Midbrain (tissue), 1 donor: ENCODE measurements at regions not wholly inside any gene's neighbourhood (a gene's known extent, or its start where the extent isn't known, plus 50 kb on each side); places are given as distances from the start of the nearest gene placed in this dataset.

Source experiments
- DNase-seq: peaks from one replicate; lab custom pipeline; 2025; lab: John Stamatoyannopoulos, UW

DNA sequence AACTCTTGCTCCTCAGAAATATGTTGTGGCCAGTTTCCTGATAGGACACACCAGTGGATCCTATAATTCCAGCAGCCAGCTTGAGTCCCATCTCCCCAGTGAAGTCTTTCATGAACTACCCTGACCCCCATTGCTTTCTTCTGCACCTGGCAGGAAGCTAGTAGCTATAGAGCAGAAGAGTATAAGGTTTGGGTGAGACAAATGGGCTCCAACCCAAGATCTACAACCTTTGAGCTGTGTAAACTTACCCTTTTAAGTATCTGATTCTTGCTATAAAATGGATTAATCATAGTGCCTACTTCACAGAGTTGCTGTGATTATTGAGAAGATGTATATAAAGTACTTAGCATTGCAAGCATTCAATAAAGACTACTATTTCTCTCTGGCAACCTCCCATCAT is 396.9 kb upstream of the CADM1 start:
- DNase-seq, result no peak

DNA sequence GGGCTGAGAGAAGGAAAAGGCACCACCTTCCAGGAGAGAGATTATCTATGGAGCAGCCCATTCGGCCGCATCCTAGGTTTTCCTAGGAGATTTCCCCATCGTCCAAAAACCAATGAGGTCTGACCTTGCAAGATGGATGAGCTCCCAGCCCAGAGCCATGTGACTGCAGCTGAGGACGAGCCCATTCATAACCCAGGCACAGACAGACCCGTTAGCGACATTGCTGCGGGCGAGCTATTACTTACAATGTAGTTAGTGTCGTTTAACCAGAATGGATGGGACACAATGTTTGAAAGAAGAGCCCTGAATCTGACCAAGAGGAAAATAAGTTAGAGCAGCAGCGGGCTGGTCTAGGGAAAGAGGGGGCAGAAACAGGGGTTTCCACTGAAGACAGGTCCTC is 395.9 kb upstream of the CADM1 start:
- no peak for DNase-seq

DNA sequence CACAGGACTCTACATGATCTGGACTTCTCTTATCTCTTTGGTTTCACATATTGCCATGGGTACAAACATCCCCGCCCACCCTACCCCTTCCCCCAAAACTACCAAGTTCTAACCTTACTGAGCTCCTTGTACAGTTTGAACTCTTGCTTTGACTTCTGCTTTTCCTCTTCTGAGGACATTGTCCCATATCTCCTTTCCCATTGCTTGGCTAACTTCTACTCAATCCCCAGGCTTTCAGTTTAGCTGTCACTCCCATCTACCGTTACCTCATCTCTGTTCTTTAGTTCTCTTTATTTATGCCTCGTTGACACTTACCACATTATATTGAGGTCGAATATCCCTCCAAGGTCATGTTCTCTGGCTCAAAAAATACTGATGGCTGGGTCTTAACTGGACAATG is 393.5 kb upstream of the CADM1 start:
- DNase-seq, result no peak

DNA sequence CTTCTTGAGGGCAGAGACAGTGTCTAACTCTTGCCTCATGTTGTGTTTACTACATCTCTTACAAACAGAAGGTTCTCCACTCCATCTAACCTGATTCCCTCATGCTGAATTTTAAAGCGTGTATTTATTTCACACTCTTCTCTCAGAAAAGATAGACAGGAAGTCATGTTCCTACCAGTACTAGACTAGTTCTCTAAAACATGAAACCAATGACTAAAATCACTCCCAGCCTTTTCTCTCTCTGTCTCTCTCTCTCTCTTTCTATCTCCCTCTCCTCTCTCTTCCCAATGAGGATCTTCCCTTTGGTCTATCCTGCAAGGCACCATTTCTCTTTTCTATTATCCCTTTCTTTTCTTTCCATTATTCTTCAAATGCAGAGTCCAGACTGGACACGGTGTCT is 391.9 kb upstream of the CADM1 start:
- DNase-seq, result no peak

DNA sequence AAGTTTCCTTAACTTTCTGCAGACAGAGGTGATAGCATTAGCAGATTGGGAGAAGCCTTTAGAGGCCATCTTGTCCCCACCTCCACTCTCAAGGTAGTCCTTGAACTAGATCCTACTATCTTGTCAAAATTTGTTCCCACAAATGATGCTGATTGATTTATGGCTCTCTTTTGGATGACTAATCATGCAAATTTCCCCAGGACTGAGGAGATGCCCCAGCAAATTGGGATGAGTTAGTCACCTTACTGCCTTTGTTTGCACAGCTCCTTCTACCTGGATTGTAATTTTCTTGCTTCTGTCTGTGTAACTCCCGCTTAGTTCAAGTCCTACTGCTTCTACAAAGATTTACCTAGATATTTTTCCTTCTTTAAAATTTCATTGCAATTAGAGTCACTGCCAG is 391.4 kb upstream of the CADM1 start:
- no peak for DNase-seq

DNA sequence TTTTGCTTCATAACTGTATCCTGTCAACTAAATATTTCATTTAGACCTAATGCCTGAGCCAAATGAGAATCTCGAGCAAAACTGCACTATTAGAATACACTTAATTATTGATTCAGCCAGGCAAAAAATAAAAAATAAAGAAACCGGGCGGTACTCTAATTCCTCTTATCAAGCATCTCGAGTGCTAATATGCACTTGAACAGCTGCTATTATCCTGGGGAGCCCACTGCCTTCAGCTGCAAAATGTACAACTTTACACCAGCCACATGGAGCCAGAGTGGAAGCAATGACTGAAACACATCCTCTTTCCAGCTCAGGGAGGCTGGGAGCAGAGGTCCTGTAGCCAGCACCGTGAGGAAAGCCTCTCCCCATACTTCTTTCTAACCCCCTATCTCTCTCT is 390.0 kb upstream of the CADM1 start:
- DNase-seq, result no peak

DNA sequence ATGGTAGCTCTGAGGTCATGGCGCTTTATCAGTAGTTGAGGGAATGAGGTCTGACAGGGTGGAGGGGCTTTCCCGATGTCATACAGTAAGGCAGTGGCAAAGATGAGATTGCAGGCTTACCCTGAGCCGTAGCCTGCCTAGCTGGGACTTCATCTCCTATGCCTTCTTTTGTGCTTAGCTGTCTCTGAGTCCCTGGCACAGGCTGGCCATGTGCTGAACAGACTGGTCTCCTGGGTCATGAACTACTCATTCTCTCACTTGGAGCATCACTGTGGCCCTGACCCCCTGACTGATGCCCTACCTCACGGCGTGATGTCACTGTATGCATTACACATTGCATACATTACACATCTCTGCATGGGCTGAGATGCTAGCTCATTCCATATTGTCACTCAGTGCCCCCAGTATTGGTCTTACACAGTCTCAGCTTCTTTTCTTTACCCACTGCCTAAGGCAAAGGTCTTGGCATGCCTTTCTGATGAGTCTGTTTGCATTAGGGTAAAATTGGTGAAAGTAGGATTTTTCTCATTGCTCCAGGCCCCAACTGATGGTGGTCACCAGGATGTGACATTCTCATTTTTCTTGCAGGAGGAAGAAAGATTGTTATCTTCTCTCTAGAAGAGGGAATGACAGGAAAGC is 389.4 kb upstream of the CADM1 start:
- DNase-seq, result no peak

DNA sequence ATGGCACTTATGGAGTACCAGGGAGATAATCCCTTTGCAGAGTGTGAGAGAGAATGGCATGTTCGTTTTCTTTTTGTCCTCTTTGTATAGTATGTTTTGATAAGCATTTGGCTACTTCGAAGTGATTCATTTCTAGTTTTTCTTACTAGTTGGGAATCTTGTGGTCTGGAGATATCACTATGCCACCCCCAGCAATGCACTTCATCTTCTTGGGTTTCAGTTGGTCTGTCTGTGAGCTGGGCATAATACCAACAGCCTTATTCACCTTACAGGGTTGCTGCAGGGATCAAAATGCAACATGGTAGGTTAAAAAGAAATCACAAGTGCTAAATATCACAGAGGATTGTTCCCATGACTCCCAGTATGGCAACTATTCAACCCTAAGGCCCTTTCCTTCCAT is 387.8 kb upstream of the CADM1 start:
- no peak for DNase-seq

DNA sequence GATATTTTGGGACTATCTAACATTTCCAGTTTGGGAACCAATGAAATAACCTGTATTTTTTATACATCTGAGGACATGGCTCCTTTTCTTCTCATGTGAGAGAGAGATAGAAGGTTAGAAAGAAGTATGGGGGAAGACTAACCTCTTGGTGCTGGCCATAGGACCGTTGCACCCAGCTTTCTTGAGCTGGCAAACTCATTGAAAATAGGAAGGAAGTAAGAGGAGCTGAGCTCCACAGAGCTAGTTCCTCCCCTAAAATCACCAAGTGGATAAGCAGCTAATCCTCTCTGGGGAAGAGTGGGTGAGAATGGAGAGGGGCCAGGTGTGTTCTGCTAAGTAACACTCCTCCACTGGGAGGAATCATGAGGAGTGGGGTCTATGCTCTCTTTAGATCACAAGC is 387.4 kb upstream of the CADM1 start:
- DNase-seq, result no peak

DNA sequence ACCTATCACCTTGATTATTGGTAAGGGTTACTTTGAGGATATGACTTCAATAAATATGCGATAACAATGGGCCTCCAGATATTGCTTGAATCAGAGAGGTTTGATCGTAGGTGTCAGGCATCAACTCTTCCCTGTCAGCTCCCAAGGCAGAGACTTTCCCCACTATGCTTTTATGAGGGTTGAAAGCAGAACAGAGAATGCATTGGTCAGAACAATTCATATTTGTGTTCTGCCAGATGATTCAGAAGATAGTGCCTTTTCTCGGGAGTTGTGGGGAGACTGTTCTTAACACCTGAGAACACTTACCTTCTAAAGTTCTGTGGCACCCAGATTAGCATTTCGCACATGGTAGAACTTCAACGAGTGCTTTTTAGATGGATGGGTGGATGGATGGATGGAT is 386.3 kb upstream of the CADM1 start:
- DNase-seq, result no peak

DNA sequence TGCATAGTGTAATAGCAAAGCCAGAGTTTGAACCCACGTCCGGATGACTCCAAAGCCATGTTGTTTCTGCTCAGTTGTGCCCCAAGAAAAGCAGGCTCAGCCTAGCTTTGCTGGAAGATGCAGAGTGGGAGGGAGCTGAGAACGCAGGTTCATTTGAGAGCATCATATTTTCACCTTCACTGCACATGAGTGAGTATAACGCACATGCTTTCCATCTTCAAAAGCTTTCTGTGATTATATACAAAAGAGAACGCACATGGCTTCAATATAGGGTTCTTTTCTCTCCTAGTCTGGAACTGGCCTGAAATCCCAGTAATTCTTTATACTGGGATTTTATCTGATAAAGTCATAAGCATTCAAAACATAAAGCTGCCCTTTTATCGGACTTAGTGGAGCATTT is 385.5 kb upstream of the CADM1 start:
- DNase-seq, result no peak

DNA sequence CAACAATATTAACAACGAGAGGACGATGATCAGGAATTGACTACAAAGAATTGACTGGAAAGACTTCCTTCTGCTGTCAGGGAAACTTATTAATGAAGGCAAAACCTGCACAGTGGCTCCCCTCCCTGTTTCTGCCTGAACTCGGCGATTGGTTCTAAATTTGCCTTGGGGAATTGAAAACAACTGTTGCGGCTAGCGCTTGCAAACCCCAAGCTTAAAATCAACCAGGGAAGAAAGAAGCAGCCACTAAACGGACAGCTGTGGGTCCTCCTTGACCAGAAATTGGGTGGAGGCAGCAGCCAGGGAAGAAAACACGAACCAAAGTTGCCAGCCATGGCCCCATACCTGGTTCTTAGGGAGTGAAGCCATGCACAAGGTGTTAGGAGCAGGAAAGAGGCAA is 383.5 kb upstream of the CADM1 start:
- no peak for DNase-seq

DNA sequence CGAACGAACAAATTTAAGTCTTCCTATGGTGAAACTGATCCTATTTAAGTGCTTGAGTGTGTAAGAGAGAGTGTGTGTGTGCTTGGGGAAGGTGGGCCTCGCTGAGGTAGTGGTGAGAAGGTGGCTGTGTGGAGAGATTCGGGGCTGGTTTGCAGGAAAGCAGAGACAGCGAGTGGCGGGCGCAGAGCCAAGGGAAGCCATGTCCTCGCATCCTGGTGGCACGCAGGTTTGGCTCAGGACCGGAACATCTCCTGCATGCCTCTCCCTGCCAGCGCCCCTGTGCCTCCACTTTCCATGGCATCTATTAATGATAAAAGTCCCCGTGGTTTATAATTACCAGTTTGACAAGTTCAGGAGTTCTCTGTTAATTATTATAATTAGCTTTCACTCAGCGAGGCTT is 383.1 kb upstream of the CADM1 start:
- no peak for DNase-seq

DNA sequence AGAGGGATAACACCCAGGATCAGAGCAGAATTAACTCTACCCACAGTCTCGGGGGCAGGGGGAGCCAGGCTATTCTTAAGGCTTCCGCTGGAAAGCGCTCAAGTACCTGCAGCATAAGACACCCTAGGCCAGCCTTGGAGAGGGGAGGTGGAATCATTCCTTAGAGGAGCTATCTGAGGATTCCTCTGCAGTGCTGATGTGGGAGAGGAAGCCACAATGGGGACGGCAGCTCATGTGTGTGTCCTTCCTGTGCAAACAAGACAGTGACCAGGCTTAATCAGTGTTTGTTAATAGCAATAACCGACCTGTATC is 382.2 kb upstream of the CADM1 start:
- no peak for DNase-seq

DNA sequence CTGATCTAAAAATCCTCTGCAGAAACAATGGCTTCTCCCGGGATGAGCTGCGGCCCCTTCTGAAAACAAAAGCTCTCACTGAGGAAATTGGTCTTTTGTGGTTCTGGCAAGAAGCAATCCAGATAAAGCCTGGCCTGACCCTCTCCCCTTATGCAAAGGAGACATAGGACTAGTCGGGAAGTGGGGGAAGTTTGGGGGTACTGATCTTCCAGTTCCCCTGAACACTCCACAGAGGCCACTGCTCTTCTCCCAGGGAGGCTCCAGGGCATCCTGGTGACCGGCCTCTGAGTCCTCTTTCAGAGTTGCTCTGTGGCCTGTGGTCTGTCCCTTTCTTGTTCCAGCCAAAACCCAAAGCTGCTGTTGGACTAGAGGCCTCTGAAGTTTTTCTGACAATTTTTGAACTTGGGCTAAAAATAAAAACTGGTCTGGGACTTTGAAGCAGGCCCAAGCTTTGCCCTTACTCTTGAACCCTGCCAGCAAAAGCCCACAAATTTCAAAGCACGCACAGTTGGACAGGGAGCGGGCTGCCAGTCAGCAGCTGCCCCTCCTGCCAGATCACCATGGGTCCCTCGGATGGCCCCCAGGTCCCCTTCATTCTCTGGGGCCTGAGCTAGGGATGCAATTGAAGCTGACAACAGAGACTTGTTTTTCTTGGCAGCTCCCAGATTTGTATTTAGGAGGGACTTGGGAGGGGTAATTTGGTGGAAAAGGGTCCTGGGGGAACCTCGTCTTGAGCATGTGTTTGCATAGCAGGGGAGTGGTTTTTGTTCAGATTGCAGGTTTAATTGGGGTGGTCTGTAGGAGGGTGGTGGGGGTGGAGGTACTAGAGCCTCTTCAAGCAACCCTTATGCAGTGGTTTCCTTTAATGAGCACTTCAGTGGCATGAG is 381.6 kb upstream of the CADM1 start:
- DNase-seq, result no peak

DNA sequence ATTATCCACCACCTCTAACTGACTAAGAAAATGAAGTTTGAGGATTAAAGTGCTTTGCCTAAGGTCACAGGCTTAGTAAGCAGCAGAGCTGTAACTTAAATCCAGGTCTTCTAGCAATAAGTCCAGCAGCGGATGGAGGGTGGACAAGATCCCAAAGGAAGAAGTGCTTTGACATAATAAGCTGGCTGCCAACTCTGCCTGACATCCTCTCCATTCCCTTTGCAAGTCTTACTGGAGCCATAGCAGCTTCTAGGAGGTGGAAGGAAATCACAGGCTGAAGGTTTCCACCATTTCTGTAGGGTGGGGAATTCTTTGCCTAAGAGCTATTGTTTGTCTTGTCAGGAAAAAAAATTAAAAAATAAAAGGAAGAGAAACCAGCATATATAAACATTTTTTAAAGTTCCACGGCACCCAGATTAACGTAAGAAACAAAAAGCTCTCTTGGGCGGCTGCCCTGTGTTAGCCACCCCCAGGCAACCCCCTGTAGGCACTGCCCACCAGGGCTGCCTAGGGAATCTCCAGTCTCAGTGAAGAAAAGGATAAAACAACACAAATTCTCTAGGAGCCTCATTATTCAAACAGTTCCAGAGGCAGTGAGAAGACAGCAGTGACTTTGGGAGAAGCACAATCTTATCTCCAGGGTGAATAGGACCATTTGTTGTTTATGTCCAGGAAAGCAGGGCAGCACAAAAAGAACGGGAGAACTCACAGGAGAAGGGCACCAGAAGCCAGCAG is 380.8 kb upstream of the CADM1 start:
- DNase-seq, result no peak

DNA sequence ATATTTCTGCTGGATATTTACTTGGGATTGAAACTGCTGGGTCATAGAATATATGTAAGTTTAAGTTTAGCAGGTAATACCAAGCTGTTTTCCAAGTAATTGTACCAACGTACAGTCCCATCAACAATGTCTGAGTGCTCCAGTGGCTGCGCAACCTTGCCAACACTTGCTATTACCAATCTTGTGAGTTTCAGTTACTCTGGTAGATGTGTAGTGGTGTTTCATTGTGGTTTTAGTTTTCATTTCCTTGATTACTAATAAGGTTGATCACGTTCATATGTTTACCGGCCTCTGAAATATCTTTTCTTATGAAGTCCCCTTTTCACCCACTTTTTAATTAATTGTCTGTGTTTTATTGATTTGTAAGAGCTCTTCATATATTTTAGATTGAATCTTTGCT is 370.6 kb upstream of the CADM1 start:
- no peak for DNase-seq

DNA sequence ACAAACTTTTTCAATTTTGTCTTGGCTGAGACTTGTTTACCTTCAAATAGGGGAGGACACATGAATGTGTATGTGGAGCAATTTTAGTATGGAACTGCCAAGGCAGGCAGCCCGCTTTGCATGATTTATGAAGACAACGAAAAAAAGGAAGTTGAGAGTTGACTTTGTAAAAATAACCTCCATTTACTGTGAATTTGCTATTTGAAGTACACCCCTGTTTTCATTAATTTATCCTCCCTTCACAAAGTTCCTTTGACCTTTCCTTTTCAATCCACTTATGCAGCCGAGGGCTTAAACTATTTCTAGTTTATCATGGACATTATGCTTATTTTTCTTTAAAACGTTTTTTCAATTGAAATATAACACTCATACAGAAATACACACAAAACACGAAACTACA is 369.6 kb upstream of the CADM1 start:
- no peak for DNase-seq

DNA sequence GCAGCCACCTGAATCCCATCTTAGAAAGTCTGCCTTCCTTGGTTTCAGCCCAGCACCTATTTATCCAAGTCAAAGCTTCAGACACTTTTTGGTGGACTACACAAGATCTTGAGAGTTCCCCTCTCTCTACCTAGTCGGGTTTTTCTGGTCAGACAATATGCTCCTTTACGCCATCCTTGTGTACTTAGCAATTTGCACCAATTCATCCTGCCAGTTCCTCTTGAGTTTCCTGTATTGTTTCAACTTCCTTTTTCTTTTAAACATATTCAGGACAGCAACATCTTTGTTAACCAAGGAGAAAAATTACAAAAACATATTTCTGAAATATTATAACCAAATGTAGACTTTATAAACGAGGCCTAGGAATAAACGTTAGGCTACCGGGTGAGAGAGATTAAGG is 368.2 kb upstream of the CADM1 start:
- no peak for DNase-seq

DNA sequence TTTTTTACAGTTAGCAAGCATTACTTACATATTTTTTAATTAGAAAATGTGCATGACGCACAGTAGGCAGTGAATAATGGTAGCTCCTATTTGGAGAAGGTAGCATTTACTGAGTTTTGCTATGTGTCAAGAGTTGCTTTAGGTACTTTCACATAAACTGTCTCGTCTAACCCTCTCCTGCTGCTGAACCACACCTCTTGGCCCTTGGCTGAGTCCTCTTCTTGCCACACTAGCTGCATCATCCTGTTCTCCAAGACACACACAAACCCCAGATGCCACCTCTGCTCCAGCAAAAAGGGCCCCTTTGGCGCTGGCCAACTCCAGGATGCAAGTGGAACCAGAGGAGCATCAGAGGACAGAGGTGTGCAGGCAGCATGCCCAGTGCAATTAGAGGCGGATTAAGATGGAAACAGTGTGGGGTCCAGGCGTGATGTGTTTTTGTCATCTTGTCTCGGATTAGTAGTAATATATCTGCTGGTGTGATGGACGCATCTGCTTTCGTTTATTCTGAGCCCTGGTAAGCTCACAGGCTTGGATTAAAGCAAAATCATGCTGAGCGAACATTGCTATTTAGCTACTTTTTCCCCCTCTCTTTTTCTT is 367.0 kb upstream of the CADM1 start:
- DNase-seq, result no peak

DNA sequence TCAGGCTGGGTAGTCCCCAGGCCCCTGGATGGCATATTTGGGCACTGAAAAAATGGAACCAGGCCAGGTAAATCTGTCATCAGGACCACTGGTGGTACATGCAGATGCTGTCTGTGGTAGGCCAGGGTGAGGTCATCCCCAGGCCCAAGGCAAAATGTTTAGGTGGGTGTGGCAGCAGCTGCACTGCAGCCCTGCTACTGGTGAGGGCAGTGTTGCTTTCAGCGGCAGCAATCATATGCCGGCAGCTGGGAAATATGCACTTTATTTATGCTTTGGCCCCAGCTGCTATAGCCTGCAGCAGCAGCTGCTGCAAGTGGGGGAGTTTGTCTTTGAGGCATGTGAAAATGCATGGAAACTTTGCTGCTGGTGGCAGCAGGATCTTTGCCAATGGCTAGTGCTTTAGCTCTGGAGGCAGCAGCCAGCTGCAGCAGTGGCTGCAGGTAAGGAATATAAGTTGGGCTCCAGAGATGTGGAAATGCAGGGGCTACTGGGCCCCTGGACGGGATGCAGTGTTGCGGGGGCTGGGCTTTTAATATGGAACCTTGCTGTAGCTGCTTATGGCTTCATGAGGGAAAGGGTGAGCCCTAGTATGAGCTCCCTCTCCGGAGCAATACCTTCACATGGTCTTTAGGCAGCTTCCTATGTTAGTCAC is 365.7 kb upstream of the CADM1 start:
- no peak for DNase-seq

DNA sequence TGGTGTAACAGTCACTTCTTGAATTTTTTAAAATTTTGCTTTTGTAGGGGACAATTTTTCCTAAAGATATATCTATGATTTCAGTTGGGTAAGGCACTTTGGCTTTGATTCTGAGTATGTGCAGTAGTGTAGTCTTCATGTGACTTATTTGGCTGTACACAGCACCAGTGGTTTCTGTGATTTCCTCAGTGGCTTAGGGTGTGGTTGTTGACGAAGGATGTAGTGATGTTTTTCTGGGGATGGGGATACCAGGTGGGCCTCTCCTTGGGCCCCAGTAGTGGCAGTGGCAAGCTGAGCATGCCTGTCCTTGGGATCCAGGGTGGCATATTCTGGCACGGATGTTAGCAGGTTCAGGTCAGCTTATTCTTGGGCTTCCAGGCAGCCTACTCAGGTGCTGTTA is 364.9 kb upstream of the CADM1 start:
- DNase-seq, result no peak
